H9 (cell line): ENCODE measurements at regions not wholly inside any gene's neighbourhood (a gene's known extent, or its start where the extent isn't known, plus 50 kb on each side); places are given as distances from the start of the nearest gene placed in this dataset.

ENCODE experiments used
- DNase-seq: peaks from one replicate; pipeline ENCODE4 v3.0.0-alpha.2; 2017
- H2AFZ ChIP-seq: one replicate; pipeline ENCODE4 v1.6.1; 2013; ENCODE audit warnings: mild to moderate bottlenecking, low read length, control low read depth, moderate library complexity
- H2AK5ac ChIP-seq: 2 replicates; pipeline ENCODE4 v1.6.1; 2013; ENCODE audit warnings: low read length, control low read depth, mixed read lengths; ENCODE audit not compliant: insufficient read length
- H2BK120ac ChIP-seq: one replicate; pipeline ENCODE4 v1.6.1; 2013; ENCODE audit warnings: low read depth, mild to moderate bottlenecking, low read length, control low read depth, inconsistent platforms; ENCODE audit not compliant: poor library complexity, severe bottlenecking
- H2BK12ac ChIP-seq: 2 replicates; pipeline ENCODE4 v1.6.1; 2013; ENCODE audit warnings: low read length, control low read depth, mixed read lengths, low read depth; ENCODE audit not compliant: insufficient read length
- H2BK15ac ChIP-seq: 2 replicates; pipeline ENCODE4 v1.6.1; 2013; ENCODE audit warnings: low read depth, low read length, control low read depth
- H2BK20ac ChIP-seq: one replicate; pipeline ENCODE4 v1.6.1; 2013; ENCODE audit warnings: low read depth, mild to moderate bottlenecking, low read length, control low read depth, inconsistent platforms; ENCODE audit not compliant: poor library complexity, severe bottlenecking
- H2BK5ac ChIP-seq: 2 replicates; pipeline ENCODE4 v1.6.1; 2013; ENCODE audit warnings: low read length, control low read depth, mixed read lengths; ENCODE audit not compliant: insufficient read length
- H3K14ac ChIP-seq: 2 replicates; pipeline ENCODE4 v1.6.1; 2013; ENCODE audit warnings: low read length, control low read depth; ENCODE audit not compliant: insufficient read depth
- H3K18ac ChIP-seq: 2 replicates; pipeline ENCODE4 v1.6.1; 2013; ENCODE audit warnings: low read depth, mild to moderate bottlenecking, mixed read lengths, low read length, control low read depth; ENCODE audit not compliant: insufficient read length
- H3K23ac ChIP-seq: 2 replicates; pipeline ENCODE4 v1.6.1; 2013; ENCODE audit warnings: low read length, control low read depth, mixed read lengths, low read depth; ENCODE audit not compliant: insufficient read length
- H3K23me2 ChIP-seq: 2 replicates; pipeline ENCODE4 v1.6.1; 2013; ENCODE audit warnings: low read depth, mild to moderate bottlenecking, mixed read lengths, low read length, control low read depth; ENCODE audit not compliant: insufficient read length, poor library complexity, severe bottlenecking
- H3K27ac ChIP-seq: 2 replicates; pipeline ENCODE4 v1.5.1; 2013; ENCODE audit warnings: low read length, control low read depth, mixed read lengths, low read depth; ENCODE audit not compliant: insufficient read length
- H3K27me3 ChIP-seq: 2 replicates; pipeline ENCODE4 v1.6.1; 2013; ENCODE audit warnings: low read length, control low read depth, inconsistent platforms; ENCODE audit not compliant: insufficient read depth
- H3K4ac ChIP-seq: 2 replicates; pipeline ENCODE4 v1.6.1; 2013; ENCODE audit warnings: low read depth, mild to moderate bottlenecking, control low read depth, inconsistent platforms, low read length, moderate library complexity
- H3K4me1 ChIP-seq: 2 replicates; pipeline ENCODE4 v1.6.1; 2013; ENCODE audit warnings: low read length, control low read depth, inconsistent platforms; ENCODE audit not compliant: insufficient read depth
- H3K4me2 ChIP-seq: 2 replicates; pipeline ENCODE4 v1.6.1; 2013; ENCODE audit warnings: low read length, control low read depth, mixed read lengths; ENCODE audit not compliant: insufficient read length, insufficient read depth
- H3K56ac ChIP-seq: 2 replicates; pipeline ENCODE4 v1.6.1; 2013; ENCODE audit warnings: low read depth, mild to moderate bottlenecking, mixed read lengths, low read length, control low read depth; ENCODE audit not compliant: insufficient read length
- H3K79me1 ChIP-seq: 2 replicates; pipeline ENCODE4 v1.6.1; 2013; ENCODE audit warnings: low read depth, mild to moderate bottlenecking, moderate library complexity, low read length, control low read depth, inconsistent platforms; ENCODE audit not compliant: insufficient read depth, poor library complexity, severe bottlenecking
- H3K79me2 ChIP-seq: 2 replicates; pipeline ENCODE4 v1.6.1; 2013; ENCODE audit warnings: low read length, control low read depth, inconsistent platforms; ENCODE audit not compliant: insufficient read depth
- H3K9ac ChIP-seq: 2 replicates; pipeline ENCODE4 v1.6.1; 2013; ENCODE audit warnings: low read length, control low read depth, mixed read lengths; ENCODE audit not compliant: insufficient read length; ENCODE audit errors: extremely low read depth
- H3K9me3 ChIP-seq: one replicate; pipeline ENCODE4 v1.6.1; 2013; ENCODE audit warnings: low read depth, low read length, inconsistent platforms; ENCODE audit not compliant: control insufficient read depth
- H3T11ph ChIP-seq: one replicate; pipeline ENCODE4 v1.6.1; 2013; ENCODE audit warnings: mild to moderate bottlenecking, low read length, control low read depth, inconsistent platforms
- H4K20me1 ChIP-seq: one replicate; pipeline ENCODE4 v1.6.1; 2013; ENCODE audit not compliant: control insufficient read depth, insufficient read length, insufficient read depth
- H4K5ac ChIP-seq: 2 replicates; pipeline ENCODE4 v1.6.1; 2013; ENCODE audit warnings: low read depth, mild to moderate bottlenecking, mixed read lengths, low read length, control low read depth; ENCODE audit not compliant: insufficient read length
- H4K8ac ChIP-seq: replicated peaks from 2 replicates; pipeline ENCODE4 v1.6.1; 2013; ENCODE audit warnings: low read length, control low read depth, mixed read lengths, low read depth; ENCODE audit not compliant: insufficient read length
- H4K91ac ChIP-seq: 2 replicates; pipeline ENCODE4 v1.6.1; 2013; ENCODE audit warnings: low read depth, mild to moderate bottlenecking, moderate library complexity, mixed read lengths, low read length, control low read depth; ENCODE audit not compliant: insufficient read length
- H3K27ac Mint-ChIP-seq, 3 experiments: 2 replicates in 2 of 3; 3 replicates in 1 of 3; pipeline ENCODE4 v1.8.0; 2020 to 2021; ENCODE audit warnings: mixed read lengths in 3 of 3, mild to moderate bottlenecking in 1 of 3, moderate library complexity in 1 of 3
- H3K27me3 Mint-ChIP-seq: 2 replicates; pipeline ENCODE4 v1.8.0; 2021; ENCODE audit warnings: low read depth, mild to moderate bottlenecking, moderate library complexity, mixed read lengths
- H3K36me3 Mint-ChIP-seq, 3 experiments: 2 replicates in 2 of 3; 3 replicates in 1 of 3; pipeline ENCODE4 v1.8.0; 2020 to 2021; ENCODE audit warnings: low read depth in 3 of 3, mixed read lengths in 3 of 3; ENCODE audit not compliant: insufficient read depth in 1 of 3
- H3K4me1 Mint-ChIP-seq, 2 experiments: 2 replicates each; pipeline ENCODE4 v1.8.0; 2020; ENCODE audit warnings: mixed read lengths in 2 of 2
- H3K4me3 Mint-ChIP-seq, 2 experiments: 2 replicates in 1 of 2; 3 replicates in 1 of 2; pipeline ENCODE4 v1.8.0; 2020 to 2021; ENCODE audit warnings: mild to moderate bottlenecking in 2 of 2, mixed read lengths in 2 of 2, moderate library complexity in 1 of 2
- H3K9me3 Mint-ChIP-seq, 2 experiments: 2 replicates in 1 of 2; 3 replicates in 1 of 2; pipeline ENCODE4 v1.8.0; 2020; ENCODE audit warnings: mild to moderate bottlenecking in 2 of 2, mixed read lengths in 2 of 2, moderate library complexity in 1 of 2
- CTCF ChIP-seq: fragments of 200-600 bp; sonication (generic); conservative IDR thresholded peaks from 3 replicates; pipeline ENCODE4 v1.8.0; 2021; ENCODE audit warnings: antibody characterized with exemption, mild to moderate bottlenecking

GRCh38 chr14:44741431-44741830, 220.3 kb downstream of the KLHL28 start:
- no peak overlapping the region for H3K18ac ChIP-seq
- no peaks in the 10 kb centered on the region for H3K23me2 ChIP-seq
- no peak overlapping the region for H2AK5ac ChIP-seq
- H3K4ac ChIP-seq, result no peak overlapping the region
- H4K91ac ChIP-seq, result no peak overlapping the region
- H3K79me1 ChIP-seq, result no peaks in the 10 kb centered on the region
- no peaks in the 10 kb centered on the region for H3K27me3 ChIP-seq
- no peaks in the 10 kb centered on the region for H4K20me1 ChIP-seq
- no peaks in the 10 kb centered on the region; a peak in 1 of 7 replicates for H3K36me3 Mint-ChIP-seq
- H2BK15ac ChIP-seq, result no peak overlapping the region
- peaks cover 0 to 3% of the 10 kb centered on the region in 2 experiments; a peak in 2 of 5 replicates for H3K9me3 Mint-ChIP-seq
- no peak for DNase-seq
- no peak overlapping the region for H2BK120ac ChIP-seq
- no peak overlapping the region for H2BK5ac ChIP-seq
- H2BK20ac ChIP-seq, result no peak overlapping the region
- no peak overlapping the region for H3K4me2 ChIP-seq
- no peak overlapping the region for H4K5ac ChIP-seq
- H3T11ph ChIP-seq, result no peak overlapping the region
- H3K27ac ChIP-seq, result no peak overlapping the region
- peaks cover 0 to 3% of the 10 kb centered on the region in 2 experiments; a peak in 1 of 4 replicates for H3K4me1 Mint-ChIP-seq
- no peak overlapping the region for H3K23ac ChIP-seq
- no peaks in the 10 kb centered on the region for H3K79me2 ChIP-seq
- no peak overlapping the region for H4K8ac ChIP-seq
- H3K27me3 Mint-ChIP-seq, result no peaks in the 10 kb centered on the region
- H3K4me3 Mint-ChIP-seq, result no peak overlapping the region
- H3K56ac ChIP-seq, result no peak overlapping the region
- H2AFZ ChIP-seq, result no peak overlapping the region
- H3K14ac ChIP-seq, result no peak overlapping the region
- no peak for TF ChIP-seq CTCF
- no peak overlapping the region for H2BK12ac ChIP-seq
- no peak overlapping the region for H3K9ac ChIP-seq
- no peaks in the 10 kb centered on the region for H3K9me3 ChIP-seq
- no peaks in the 10 kb centered on the region for H3K4me1 ChIP-seq
- H3K27ac Mint-ChIP-seq, result no peak overlapping the region
